NCI-H460 (cell line): ENCODE measurements at regions not wholly inside any gene's neighbourhood (a gene's known extent, or its start where the extent isn't known, plus 50 kb on each side); places are given as distances from the start of the nearest gene placed in this dataset.

ENCODE experiments used
- DNase-seq: peaks from one replicate; pipeline ENCODE4 v3.0.0-alpha.2; 2016; ENCODE audit warnings: low read depth; ENCODE audit errors: extremely low read depth

DNA sequence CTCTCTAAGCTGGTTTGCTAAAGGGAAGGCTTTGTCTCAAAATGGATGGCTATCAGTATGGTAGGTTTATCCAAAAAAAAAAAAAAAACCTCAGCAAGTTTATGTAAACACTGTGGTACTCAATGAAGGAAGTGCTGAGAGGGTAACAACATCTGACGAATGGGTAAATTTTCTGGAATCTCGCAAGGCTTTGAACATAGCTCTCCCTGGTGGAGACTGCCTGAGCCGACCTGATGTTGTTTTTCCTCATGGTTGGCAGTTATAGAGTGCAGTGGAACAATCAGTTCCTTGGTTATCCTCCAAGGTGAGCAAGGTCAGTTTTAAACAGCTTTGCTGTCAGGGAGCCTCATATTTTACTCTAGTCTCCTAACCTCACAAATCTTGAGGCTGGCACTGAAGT is 94.6 kb downstream of the ZPLD1 start:
- DNase-seq = peak; percentile 11

DNA sequence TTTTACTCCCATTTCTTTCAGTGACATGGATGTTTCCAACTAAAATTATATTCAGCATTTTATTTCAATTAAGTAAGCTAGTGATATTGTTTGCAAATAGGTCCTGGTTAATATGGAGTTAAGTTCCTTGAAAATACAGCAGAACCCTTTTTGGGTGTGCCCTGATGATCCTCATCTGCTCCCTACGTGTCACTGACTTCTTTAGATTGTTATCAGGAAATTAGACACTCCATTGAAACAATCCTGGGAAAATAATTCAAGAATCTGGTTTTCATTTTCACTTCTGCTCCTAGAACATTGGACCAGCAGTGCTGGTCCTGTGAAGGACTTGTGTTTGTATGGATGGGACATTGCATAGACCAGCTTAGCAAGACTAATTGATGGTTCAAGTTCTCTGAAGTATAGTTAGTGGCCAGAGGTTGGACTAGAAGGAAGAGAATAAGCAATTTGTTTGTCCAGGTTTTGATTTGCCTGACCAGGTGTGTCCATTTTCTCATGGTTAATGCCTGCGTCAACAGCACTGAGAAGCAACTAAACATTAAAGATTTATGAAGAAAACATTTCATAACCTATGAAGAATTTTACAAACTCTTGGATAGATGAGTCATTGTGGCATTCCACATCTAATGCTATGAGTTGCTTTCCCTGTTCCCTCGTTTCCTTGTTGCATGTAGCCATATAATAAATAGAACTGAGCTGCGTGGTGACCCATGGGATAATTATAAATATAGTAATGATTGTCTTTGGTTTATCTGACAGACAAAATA is 95.8 kb downstream of the ZPLD1 start:
- DNase-seq = no peak

DNA sequence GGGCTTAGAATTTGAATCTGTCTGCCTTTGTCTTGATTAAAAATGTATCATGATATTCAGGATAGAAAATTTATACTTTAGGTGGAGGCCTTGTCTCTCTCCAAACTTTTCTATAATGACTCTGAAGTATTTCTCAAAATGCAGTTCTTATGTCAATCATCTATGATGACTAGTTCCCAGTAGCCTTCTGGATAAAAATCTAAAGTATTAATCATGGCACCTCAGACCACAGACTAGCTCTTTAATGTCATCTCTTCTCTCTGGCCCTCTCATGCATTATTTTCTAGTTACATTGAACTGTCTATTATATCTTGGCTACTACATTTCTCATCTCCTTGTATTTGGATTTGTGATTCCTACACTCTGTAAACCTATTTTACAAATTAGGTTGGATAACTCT is 96.9 kb downstream of the ZPLD1 start:
- no peak for DNase-seq

DNA sequence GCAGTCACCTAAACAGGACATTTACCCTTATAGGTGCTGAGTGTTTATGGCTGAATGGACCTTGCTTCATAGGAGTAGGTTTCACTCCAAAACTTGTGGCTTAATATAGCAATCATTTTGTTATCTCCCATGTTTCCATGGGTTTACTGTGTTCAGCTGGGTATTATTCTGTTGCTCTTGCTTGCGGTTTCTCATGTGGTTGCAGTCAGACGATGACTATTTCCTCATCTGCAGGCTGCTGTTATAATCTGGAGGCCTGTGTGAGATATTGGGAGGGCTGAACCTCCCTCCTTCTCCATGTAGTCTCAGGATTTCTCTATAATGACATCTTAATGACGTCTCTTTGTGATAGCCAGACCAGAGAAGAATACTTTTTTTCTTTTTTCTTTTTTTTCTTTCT is 98.1 kb downstream of the ZPLD1 start:
- DNase-seq = no peak

DNA sequence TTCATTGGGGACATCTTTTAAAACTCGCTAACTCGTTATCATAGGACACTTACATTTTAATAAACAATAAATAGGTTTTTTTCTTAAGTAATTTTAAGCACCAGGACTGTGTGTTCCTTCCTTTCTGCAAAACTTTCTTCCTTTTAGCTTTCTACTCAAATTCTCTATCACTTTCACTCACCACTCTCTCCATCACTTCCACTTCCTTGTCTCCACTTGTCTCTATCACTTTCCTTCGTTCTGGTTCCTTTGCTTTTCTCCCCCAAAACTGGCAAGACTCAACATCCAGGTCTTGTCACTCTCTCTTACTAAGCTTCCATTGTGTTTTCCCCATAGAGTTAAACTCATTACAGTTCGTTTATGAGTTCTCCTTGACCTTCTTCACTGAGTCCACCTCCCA is 99.0 kb downstream of the ZPLD1 start:
- no peak for DNase-seq

DNA sequence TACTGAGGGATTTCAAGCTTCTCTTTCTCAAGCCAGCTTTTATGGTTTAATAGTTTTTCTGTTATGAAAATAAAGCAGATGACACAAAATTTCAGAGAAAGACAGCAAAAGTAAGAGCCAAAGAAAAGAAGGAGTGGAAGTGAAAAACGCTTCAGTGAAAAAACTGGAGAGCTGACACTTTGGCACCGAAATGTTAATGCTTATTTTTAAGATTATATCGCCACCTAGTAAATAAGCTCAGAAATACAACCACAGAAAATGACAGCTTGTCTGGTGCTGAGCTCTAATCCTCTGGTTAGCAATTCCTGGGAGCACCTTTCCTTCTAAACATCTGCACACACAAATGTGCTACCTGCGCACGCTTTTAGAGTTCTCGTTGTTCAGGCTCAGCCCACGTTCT is 101.6 kb downstream of the ZPLD1 start:
- DNase-seq = peak; percentile 39

DNA sequence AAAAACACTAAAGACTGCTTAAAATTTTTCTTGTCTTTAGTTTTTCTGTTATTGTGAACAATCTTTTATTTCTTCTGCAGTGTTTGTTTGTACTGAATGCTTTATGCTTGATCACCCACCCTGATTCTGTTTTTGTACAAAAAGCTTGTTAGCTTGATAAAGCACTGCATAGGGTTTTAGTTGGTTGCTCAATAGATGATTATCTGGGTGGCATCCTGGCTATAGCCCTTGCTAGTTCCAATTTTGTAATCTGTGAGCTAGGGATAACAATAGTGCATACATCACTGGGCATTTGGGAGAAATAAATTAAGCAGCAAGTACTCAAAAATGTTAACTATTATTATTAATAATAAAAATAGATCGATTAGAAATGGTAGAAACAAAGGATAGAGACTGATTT is 102.3 kb downstream of the ZPLD1 start:
- DNase-seq = no peak

DNA sequence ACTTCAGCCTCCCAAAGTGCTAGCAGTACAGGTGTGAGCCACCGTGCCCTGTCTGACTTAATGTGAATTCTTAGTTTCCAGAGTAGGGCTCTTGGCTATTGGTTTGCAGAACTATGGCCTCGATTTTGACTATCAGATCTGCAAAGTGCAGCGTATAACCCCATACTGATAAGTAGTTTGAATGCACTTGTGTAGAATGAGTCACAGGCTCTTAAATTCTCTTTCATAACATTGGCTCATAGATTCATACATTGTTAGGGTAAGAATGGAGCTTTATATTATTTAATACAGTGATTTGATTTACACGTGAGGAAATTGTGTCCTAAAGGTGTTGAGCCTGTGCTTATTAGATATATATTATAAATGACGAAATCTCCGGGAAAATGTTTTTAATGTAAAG is 109.9 kb downstream of the ZPLD1 start:
- DNase-seq = no peak

DNA sequence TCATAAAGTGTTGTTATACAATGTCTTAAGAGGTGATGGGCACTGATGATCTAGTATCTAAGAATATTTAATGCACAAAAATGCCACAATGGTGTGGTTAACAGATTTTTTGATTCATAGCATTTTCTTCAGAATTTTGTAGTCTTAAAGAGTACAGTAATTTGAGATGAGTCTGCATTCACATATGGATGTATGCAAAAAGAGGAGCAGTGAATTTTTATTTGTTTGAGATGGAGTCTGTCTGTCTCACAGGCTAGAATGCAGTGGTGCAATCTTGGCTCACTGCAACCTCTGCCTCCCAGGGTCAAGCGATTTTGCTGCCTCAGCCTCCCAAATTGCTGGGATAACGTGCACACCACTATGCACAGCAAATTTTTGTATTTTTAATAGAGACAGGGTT is 110.5 kb downstream of the ZPLD1 start:
- no peak for DNase-seq

DNA sequence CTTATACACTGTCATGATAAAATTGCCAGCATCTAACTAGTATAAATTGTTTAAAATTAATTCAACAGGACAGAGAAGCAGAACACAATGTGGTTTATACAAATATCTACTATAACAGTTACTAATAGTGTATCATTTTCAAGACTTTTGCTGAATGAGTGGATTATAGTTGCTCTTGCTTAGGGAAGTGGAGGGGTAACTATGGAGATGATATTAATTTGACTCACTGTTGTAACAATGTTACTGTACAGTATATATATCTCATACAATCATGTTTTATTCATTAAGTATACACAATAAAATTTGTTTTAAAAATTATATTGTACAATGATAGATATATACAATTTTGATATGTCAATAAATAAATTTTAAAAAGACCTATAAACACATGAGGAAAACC is 119.1 kb downstream of the ZPLD1 start:
- DNase-seq = no peak

DNA sequence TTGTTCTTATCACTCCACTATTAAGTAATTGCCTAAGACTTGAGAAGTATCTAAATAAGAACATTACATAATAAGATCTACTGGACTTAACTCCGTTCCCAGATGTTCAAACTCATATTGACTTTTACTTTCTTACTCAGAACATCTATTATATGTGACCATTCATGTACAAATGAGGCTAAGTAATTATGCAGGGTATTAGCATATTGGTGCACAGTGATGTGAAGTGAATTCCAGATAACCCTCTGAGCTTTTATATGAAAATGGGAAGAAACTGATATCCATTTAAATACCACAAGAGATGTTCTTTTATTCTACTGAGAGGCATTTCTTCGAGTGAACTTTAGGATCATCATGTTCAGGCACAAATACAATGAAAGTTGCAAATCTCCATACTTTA is 135.7 kb downstream of the ZPLD1 start:
- DNase-seq = no peak

DNA sequence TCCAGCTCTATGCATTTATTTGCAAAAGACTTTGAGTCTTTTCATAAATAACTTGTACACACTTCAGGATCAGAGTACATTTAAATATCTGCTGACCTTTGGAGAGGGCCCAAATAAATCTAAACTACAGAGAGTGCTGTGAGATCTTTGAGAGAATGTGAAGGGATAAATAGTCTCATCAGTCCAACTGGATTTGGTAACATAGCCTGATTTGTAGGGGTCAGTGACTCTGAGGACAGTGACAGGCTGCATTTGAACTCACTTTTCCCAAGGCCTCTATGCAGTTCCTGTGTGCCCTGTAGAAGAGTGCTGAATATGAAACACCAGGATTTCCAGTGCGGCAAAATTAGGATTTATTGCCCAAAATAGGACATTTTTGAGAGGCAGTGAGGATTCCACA is 136.2 kb downstream of the ZPLD1 start:
- DNase-seq = no peak

DNA sequence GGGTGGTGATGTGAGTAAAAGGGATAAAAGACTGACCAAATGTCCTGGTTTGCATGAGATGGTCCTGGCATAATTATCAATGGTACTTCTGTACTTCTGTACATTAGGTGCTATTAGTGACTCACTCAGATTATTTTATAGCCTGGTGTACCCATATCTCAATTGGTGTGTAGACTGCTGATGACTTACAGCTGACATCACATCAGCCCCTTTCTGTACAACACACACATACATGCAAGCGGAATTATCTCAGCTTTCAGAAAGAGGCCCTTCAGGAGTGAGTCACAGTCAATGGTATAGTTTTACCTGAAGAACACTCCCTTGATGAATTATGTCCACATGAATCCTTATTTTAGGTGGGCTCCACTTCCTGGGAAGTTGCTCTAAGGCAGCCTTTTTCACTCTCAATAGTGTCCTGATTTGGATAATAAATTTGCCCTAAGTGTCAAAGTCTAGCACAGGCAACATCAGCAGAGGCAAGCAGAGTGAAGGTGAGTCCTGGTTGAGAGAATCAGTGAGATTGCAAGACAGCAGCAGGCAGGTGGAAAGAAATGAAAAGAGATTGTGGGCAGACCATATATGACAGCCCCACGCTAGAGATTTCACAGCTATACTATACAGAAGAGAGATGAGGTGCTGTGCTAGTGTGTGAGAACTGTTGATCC is 137.0 kb downstream of the ZPLD1 start:
- no peak for DNase-seq

DNA sequence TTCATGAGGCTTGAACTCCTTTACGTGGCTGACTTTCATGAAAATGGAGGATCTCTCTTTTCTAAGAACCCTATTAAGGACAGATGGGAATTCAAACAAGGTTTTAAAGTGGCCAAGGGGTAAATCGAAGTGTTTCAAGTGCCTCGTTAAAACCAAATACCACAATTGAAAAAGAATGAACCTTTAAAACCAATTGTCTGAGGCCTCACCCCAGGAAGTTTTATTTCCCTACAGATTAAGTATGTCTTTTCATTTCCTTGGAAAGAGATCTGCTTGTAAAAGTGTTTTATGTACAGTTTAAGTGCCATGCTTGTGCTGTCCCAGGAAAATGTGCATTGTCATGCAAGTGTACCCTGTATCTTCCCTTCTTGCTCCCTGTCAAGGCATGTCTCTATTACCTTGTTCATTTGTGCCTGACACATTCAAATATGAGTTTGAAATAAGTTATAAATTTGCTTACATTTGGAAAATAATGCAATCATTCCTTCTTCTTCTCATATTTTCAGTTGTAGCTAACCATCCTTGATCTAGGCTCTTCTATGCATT is 138.7 kb downstream of the ZPLD1 start:
- DNase-seq = no peak

DNA sequence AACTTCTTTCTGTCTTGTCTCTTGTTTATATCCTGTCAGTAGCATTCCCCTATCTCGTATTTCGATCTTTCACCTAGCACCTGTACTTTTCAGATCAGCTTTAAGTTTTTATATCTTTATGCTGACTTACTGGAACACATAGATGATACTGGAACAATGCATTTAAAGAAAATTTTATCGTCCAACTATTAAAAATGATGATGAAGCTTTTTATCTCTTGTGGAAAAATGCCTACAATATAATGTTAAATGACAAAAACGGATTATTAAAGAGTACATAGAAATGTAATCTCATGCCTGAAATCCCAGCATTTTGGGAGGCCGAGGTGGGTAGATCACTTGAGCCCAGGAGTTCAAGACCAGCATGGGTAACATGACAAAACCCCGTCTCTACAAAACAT is 139.5 kb downstream of the ZPLD1 start:
- no peak for DNase-seq

DNA sequence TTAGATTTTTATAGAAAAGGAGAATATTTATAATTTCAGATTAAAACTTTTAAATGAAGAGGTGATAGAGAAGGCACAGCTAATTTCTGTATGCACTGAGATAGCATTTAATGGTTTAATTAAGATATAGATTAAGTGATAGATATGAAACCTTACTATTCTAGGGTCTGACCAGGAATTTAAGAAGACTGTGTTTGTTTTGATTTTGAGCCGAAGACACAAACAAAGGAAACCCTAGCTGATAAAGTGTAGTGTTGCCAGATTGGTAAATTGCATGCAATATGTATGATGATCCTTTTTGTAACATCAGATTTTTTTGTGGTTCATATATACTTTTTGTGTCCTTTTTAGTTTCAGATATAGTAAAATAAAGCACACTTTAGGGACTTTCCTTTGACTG is 141.8 kb downstream of the ZPLD1 start:
- no peak for DNase-seq

DNA sequence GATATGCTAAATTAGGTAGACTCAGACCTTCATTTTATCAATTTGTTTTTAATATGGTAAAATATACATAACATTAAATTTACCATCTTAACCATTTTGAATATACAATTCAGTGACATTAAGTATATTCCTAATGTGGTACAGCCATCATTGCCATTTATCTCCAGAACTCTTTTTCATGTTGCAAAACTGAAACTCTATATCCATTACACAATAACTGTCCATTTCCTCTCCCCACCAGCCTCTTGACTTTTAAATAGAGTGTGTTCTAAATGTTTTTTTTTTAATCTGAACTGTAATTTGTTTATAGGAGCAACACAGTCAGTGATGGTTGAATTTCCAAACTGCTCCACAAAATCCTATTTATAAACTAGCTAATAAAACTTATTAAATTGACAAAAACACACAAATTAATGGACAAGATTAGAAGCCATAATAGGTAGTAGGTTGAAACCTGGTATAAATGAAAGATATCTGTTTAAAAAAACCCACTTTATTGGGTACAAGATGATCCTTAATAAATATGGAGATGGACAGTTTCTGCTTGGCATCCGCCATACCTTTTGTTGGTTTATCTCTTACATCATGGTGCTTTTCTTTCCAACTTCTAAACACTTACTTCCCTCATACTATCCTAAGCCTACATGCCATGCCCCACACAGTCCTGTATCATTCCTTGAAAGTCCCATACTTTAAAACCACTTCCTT is 142.4 kb downstream of the ZPLD1 start:
- no peak for DNase-seq

DNA sequence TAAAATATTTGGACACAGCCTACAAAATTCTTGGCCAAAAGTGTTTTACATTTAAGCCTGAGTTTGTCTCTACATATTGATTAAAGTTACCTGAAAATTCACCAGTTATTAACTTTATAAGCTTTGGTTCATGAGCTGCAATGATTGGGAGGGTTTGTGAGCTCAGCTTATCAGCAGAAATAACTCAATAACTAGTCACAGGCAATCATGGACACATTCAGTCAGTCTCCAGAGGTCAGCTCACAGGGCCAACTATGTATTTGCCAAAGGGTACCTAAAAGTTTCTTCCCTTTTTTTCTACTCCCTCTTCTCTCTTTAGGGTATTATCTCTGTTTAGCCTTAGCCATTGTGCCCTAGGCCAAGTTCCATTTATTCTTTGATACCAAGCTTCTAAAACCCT is 145.9 kb downstream of the ZPLD1 start:
- no peak for DNase-seq

DNA sequence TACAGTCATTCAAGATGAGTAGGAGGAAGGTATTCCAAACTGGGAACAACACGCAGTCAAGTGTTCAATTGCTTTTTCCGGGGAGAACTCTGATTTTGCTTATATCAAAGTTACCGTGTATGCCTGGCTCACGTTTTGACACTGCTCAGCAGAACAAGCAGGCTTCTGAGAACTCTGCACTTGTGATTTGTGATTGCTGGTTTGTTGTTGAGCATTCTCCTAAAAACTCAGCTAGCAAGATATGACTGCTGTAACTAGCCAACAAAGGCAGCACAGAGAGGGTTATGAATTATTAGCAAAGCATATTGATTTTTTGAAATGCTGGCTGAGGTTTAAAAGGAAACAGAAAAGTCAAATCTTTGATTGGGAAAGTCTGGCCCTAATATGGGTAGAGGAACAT is 151.7 kb downstream of the ZPLD1 start:
- DNase-seq = no peak

DNA sequence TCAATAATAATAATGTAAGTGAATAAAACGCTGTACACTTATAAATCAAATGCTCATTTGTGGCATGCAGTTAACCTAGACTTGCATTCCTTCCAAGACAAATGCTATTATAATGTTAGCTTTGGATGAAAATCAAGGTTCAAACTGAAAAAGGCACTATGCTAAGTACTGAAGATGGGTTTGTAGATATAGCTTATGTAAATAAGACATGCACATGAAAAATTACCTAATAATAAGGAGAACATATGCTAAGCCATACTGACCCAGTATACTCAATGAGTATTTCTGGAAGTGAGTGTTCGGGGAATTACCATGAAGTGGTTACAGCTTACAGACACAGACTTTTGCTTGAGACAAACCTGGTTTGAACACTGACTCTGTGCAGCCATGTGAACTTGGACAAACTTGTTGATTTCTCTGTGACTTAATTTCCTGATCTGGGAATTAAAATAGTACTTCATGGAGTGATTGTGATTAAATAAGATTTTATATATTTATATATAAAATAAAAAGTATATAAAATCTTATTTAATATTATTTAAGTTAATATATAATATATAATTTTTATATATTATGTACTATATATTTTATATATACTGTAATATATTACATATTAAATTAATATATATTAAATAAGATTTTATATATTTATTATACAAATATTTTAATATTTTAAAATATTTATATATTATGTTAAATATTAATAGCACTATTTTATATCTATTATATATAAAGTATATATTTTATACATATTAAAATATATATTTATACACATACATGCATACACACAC is 159.2 kb downstream of the ZPLD1 start:
- DNase-seq = no peak

DNA sequence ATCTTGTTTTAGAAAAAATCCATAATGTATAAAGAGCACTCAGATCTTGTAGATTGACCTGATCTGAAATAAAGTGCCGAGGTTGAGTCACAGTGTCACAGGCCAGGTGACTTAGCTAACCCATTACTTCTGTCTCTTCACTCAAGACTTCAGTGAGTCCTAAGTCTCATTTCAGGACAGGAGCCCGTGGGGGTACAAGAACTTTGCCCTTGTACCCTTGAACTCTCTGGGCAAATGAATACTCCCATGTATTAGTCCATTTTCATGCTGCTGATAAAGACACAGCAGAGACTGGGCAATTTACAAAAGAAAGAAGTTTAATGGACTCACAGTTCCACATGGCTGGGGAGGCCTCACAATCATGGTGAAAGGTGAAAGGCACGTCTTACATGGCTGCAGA is 160.2 kb downstream of the ZPLD1 start:
- no peak for DNase-seq
